HG02970 (cell line): ENCODE measurements at regions not wholly inside any gene's neighbourhood (a gene's known extent, or its start where the extent isn't known, plus 50 kb on each side); places are given as distances from the start of the nearest gene placed in this dataset.

Experiments
- ATAC-seq: cut with Tn5 transposase; IDR thresholded peaks from one replicate; pipeline ENCODE4 v1.9.1; 2021; ENCODE audit warnings: mild to moderate bottlenecking, moderate library complexity, moderate number of reproducible peaks; ENCODE audit not compliant: unreplicated experiment, low FRiP score

GRCh38 chr11:23226331-23227077, 366.2 kb upstream of the CCDC179 start:
- no peak for ATAC-seq

DNA sequence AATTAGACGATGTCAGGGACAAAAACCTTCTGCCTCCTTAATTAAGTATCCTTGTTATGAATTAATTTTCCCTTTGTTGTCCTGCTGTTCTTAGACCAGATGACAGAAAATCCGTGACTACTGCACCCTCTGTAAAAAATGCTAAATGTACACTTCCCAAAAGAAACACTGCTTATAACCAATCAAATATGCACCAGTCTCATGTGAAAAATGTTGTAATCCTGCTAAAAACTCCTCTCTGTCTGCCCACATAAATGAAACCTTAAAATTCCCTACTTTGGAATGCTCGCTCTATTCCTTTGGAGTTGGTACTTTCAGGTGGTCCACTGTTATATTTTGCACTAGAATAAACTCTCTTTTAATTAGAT, 366.8 kb upstream of the CCDC179 start:
- ATAC-seq = no peak

GRCh38 chr11:23232652-23233051, 372.4 kb upstream of the CCDC179 start:
- ATAC-seq = no peak

GRCh38 chr11:23233075-23233474, 372.8 kb upstream of the CCDC179 start:
- no peak for ATAC-seq

DNA sequence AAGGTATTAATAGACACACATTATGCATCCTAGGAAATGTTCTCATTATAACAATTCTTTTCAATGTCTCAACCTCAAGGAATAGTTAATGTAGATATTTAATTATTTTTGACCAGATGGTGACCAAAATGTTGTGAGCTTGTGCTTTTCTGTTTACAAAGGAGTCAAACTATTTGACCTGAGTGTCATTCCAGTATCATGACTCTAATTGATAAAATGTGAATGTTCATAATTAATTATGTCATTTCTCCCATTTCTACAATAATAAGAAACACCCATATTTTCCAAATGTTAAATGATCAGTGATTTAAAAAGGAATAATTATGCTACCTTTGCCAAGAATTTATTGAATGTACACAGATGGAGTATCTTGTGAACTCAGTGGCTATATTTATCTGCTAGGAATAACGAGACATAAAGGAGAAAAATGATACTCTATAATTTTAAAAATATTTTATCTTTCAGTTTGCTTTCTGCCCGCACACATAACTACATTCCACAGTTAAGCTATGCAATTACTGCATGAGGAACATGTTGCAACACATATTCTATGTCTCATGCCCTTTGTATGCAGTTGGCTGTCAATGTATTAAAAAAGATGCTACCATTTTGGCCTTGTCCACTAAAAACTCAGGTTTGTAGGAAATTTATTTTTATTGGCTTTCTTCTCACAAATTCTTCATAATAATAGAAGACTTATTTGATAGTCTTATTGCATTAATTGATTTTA, 376.7 kb upstream of the CCDC179 start:
- ATAC-seq = no peak

DNA sequence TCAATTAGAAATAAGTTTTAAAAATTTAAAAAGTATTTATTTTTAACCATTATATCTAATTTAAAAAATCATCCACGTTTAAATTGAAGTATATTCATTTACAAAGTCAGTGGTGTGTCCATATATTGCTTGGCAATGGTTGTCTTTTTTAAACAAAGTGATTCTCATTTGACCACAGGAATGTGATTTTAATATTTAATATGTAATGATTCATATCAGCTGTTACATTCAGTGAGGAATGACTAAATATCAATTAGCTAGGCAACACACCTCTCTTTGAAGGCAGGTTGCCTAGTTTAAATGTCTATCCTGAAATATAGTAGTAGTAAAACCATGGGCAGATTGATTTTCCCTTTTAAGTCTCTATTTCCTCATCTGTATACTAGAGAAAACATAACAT, 392.2 kb upstream of the CCDC179 start:
- no peak for ATAC-seq

DNA sequence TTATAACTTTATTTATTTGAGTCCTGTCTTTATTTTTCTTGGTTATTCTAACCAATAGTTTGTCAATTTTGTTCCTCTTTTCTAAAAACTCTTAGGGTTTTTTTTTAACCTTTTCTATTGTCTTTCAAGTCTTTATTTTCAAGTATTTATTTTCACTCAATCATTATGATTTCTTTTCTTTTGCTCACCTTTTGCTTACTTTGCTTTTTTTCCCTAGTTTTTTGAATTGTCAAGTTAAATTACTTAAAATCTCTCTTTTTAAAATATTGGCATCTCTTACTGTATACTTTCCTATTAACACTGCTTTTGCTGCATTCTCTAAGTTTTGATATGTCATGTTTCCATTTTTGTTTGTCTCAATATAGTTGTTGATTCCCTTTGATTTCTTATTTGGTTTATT, 396.8 kb upstream of the CCDC179 start:
- ATAC-seq = no peak

DNA sequence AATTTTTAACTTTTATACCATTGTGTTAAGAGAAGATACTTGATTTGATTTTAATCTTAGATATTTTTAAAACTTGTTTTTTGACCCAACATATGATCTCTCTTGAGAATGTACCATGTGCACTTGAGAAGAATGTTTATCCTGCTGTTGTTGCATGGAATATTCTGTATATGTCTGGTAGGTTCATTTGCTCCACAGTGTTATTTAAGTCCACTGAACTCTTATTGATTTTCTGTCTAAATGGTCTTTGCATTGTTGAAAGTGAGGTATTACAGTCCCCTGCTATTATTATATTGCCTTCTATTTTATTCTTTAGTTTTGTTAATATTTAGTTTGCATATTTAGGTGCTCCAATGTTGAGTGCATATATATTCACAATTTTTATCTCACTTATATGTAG, 397.3 kb upstream of the CCDC179 start:
- ATAC-seq = no peak

DNA sequence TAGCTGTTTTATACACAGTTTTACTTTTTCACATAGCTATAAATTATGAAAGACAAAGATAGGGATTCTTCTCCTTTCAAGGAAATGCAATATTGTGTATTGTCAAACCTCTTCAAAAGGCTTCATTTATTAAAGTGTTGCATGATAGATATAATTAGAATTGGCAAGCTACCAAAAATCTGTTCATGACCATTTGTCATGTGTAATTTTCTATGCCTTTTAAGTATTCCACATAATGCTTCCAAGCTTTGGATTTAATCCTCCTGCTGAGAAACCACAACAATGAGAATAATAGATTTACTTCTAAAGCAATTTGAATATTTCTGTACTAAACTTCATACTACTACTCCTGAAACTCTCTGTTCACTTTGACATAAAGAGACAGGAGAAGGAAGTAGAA, 403.2 kb upstream of the CCDC179 start:
- no peak for ATAC-seq

- no peak for ATAC-seq
Measured at GRCh38 chr11:23272095-23272494, 411.8 kb upstream of the CCDC179 start.

DNA sequence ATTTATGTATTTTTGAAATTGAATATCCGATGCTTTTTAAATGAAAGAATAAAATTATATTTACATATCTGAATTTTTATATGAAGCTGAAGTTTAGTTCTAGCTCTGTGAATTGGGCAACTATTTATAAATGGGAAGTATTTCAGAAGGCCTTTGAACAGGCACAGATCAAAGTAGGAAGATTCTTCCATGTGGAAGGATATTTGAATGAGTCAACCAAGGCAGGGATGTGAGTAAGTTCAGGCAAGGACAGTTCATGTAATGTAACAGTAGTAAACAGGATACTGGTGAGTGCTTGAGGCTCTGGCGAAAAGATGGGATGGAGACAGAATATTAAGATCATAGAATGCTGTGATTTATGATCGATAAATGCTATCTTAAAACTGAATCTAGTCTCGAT, 417.8 kb upstream of the CCDC179 start:
- no peak for ATAC-seq

GRCh38 chr11:23280088-23280487, 419.8 kb upstream of the CCDC179 start:
- ATAC-seq = no peak

- ATAC-seq = no peak
Measured at GRCh38 chr11:23283666-23284065, 423.4 kb upstream of the CCDC179 start.

DNA sequence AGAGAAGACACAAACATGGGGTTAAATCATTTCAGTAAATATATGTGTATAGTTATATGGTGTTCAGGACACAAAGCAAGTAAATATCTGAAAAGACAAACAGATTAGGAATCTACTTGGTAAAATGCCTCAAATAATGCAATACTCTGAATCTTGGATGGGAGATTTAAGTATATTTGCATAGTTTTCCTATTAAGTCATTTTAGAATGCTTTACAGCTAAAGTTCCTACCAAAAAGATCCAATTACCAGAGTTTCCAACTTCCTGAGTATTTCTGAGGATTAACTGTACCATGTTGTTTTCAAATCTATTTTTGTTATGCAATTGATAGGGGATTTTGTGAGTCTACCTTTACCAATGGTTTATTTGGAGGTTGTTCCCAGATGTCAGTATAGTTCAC, 424.4 kb upstream of the CCDC179 start:
- ATAC-seq = no peak

GRCh38 chr11:23288003-23288783, 427.9 kb upstream of the CCDC179 start:
- ATAC-seq = no peak

DNA sequence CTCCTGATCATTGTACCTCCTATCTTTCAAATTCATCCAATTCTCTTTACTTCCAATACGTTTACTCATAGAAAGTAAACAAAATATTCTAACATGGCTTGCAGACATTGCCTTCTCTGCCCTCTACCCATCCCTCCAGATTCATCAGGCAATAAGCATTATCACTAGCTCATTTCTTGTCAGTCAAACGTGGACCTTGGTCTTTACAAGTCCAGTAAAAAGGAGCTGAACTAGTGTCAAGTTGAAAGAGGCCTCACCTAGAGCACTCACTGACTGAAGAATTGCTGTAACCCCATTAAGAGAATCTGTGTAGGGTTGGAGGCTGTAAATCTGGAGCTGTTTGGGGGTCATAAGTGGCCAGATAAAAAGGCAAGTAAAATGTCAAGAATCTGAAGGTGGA, 435.0 kb upstream of the CCDC179 start:
- ATAC-seq = no peak

GRCh38 chr11:23308041-23308440, 447.8 kb upstream of the CCDC179 start:
- no peak for ATAC-seq

DNA sequence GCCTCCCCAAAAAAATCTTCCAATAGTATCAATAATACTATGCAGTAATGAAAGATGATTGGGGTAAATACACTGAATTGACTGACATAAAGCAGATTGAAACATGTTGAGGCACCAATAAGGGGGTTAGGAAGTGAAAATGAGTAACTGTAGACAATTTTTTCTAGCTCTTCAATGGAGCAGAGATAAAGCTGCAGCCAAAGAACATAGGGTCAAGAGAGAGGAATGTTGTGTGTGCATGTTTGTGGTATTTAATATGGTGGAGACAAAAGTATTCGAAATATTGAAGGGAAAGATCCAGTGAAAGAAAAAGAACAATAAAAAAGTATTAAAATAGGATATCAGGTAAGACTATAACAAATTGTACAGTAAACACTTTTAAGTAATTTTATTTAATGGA, 450.0 kb upstream of the CCDC179 start:
- no peak for ATAC-seq

GRCh38 chr11:23311986-23312940, 452.0 kb upstream of the CCDC179 start:
- no peak for ATAC-seq

- no peak for ATAC-seq
Measured at GRCh38 chr11:23313001-23313400, 452.7 kb upstream of the CCDC179 start.
